ENCODE measurements at regions not wholly inside any gene's neighbourhood (a gene's known extent, or its start where the extent isn't known, plus 50 kb on each side); places are given as distances from the start of the nearest gene placed in this dataset.

- Histone ChIP-seq H3K36me3 (no peaks in the 10 kb centered on the region), H3K27ac (no peak overlapping the region), H3K9me3 (no peaks in the 10 kb centered on the region), H3K4me1 (ENCODE audit: control insufficient read depth in 1 of 2, low read depth in 2 of 2) (peaks cover 0 to 9% of the 10 kb centered on the region in 2 donors), H3K4me3 (no peak overlapping the region), H3K27me3 (replicated peaks; ENCODE audit: insufficient read depth) (no peaks in the 10 kb centered on the region)
- no peak for ATAC-seq (ENCODE audit: insufficient number of reproducible peaks, low FRiP score, low read depth)
- TF ChIP-seq CTCF (IDR thresholded peaks at IDR 0.05): no peak
- no peak for DNase-seq (ENCODE audit: low spot score)
Observed at GRCh38 chr13:73902847-73903246, 231.4 kb downstream of the KLF12 start.

- Histone ChIP-seq H3K9me3 (no peaks in the 10 kb centered on the region), H3K27ac (no peak overlapping the region), H3K4me3 (no peak overlapping the region), H3K27me3 (replicated peaks; ENCODE audit: insufficient read depth) (no peaks in the 10 kb centered on the region), H3K36me3 (no peaks in the 10 kb centered on the region), H3K4me1 (ENCODE audit: control insufficient read depth in 1 of 2, low read depth in 2 of 2) (peaks cover 0 to 9% of the 10 kb centered on the region in 2 donors)
- ATAC-seq (ENCODE audit: insufficient number of reproducible peaks, low FRiP score, low read depth) (no peak), DNase-seq (ENCODE audit: low spot score) (no peak)
- TF ChIP-seq CTCF (IDR thresholded peaks at IDR 0.05): no peak
Observed at GRCh38 chr13:73902296-73902695, 231.9 kb downstream of the KLF12 start.

GRCh38 chr13:73901324-73902068 lies 232.7 kb downstream of the KLF12 start:
- Histone ChIP-seq H3K4me3 (no peak overlapping the region), H3K4me1 (ENCODE audit: control insufficient read depth in 1 of 2, low read depth in 2 of 2) (peaks cover 0 to 9% of the 10 kb centered on the region in 2 donors), H3K27me3 (replicated peaks; ENCODE audit: insufficient read depth) (no peaks in the 10 kb centered on the region), H3K9me3 (no peaks in the 10 kb centered on the region), H3K27ac (peak overlapping the region in 1 of 2 donors; percentile 19), H3K36me3 (no peaks in the 10 kb centered on the region)
- DNase-seq (ENCODE audit: low spot score) (no peak), ATAC-seq (ENCODE audit: insufficient number of reproducible peaks, low FRiP score, low read depth) (no peak)
- no peak for TF ChIP-seq CTCF (IDR thresholded peaks at IDR 0.05)

- no peaks in the 10 kb centered on the region for H3K9me3 ChIP-seq
- DNase-seq (ENCODE audit: low spot score) (no peak), ATAC-seq (ENCODE audit: insufficient number of reproducible peaks, low FRiP score, low read depth) (no peak)
- no peaks in the 10 kb centered on the region for H3K27me3 ChIP-seq (replicated peaks; ENCODE audit: insufficient read depth)
- H3K4me3 ChIP-seq: no peak overlapping the region
- H3K4me1 ChIP-seq (ENCODE audit: control insufficient read depth in 1 of 2, low read depth in 2 of 2): peaks cover 0 to 9% of the 10 kb centered on the region in 2 donors
- TF ChIP-seq CTCF (IDR thresholded peaks at IDR 0.05): no peak
- no peaks in the 10 kb centered on the region for H3K36me3 ChIP-seq
- H3K27ac ChIP-seq: peak overlapping the region in 1 of 2 donors; percentile 19
Observed at GRCh38 chr13:73900591-73900990, 233.6 kb downstream of the KLF12 start.

GRCh38 chr13:73898899-73899298 lies 235.3 kb downstream of the KLF12 start:
- no peak overlapping the region for H3K4me3 ChIP-seq
- no peak overlapping the region for H3K27ac ChIP-seq
- TF ChIP-seq CTCF (IDR thresholded peaks at IDR 0.05): no peak
- no peaks in the 10 kb centered on the region for H3K36me3 ChIP-seq
- no peaks in the 10 kb centered on the region for H3K9me3 ChIP-seq
- ATAC-seq (ENCODE audit: insufficient number of reproducible peaks, low FRiP score, low read depth) (no peak), DNase-seq (ENCODE audit: low spot score) (no peak)
- no peaks in the 10 kb centered on the region for H3K27me3 ChIP-seq (replicated peaks; ENCODE audit: insufficient read depth)
- H3K4me1 ChIP-seq (ENCODE audit: control insufficient read depth in 1 of 2, low read depth in 2 of 2): peaks cover 0 to 9% of the 10 kb centered on the region in 2 donors
